ENCODE measurements at regions not wholly inside any gene's neighbourhood (a gene's known extent, or its start where the extent isn't known, plus 50 kb on each side); places are given as distances from the start of the nearest gene placed in this dataset.

DNA sequence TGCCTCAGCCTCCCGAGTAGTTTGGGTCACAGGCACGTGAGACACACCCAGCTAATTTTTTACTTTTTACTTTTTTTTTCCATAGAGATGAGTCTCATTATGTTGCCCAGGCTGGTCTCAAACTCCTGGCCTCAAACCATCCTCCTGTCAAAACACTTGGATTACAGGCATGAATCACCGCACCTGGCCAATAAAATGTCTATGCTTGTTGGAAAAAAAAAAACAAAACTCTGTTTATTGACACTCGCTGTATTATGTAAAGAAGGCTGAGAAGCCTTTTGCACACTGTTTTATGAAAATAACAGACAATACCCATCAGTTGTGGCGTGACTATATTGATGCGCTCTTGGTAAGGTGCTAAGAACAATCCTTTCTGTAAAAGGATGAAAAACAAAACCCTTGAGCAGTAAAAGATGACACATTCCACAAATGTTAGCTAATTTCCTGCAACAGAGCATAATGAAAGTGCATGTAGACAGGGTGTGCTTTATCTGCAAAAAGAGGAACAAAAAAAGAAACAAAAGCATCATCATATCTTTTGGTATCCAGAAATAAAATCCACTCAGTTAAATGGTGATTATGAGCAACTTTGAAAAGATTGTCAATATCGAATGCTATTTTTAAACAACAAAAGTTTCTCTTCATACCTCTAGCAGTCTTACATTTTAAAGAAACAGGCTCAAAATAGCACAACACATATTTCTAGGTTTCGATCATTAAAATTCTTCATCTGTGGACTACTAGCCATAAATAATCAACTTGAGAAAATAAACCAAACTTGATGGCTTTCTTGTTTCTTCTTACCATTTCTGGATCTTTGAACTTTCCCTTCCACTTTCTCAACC lies 108.3 kb upstream of the PHACTR1 start:
- Histone ChIP-seq H2AK5ac (ENCODE audit: insufficient read length, low read length) (no peak overlapping the region), H3K27me3 (ENCODE audit: insufficient read depth, low read length) (no peaks in the 10 kb centered on the region), H3K23ac (ENCODE audit: insufficient read length, low read depth, low read length) (no peak overlapping the region), H4K8ac (replicated peaks; ENCODE audit: insufficient read length, low read depth, low read length) (no peak overlapping the region), H3K79me2 (ENCODE audit: insufficient read depth, low read length) (no peaks in the 10 kb centered on the region), H2BK12ac (ENCODE audit: insufficient read length, low read depth, low read length) (no peak overlapping the region), H4K20me1 (ENCODE audit: control insufficient read depth, insufficient read depth, insufficient read length) (no peaks in the 10 kb centered on the region), H3K27ac (ENCODE audit: insufficient read length, low read depth, low read length) (no peak overlapping the region), H3K79me1 (ENCODE audit: insufficient read depth, low read depth, low read length, poor library complexity, severe bottlenecking) (no peaks in the 10 kb centered on the region), H3K4me2 (ENCODE audit: insufficient read depth, insufficient read length, low read length) (no peak overlapping the region), H3K56ac (ENCODE audit: insufficient read length, low read depth, low read length) (no peak overlapping the region), H2BK5ac (ENCODE audit: insufficient read length, low read length) (no peak overlapping the region), H3K14ac (ENCODE audit: insufficient read depth, low read length) (no peak overlapping the region), H3K23me2 (ENCODE audit: insufficient read length, low read depth, low read length, poor library complexity, severe bottlenecking) (no peaks in the 10 kb centered on the region), H4K5ac (ENCODE audit: insufficient read length, low read depth, low read length) (no peak overlapping the region), H3T11ph (ENCODE audit: low read length) (no peak overlapping the region), H2BK120ac (ENCODE audit: low read depth, low read length, poor library complexity, severe bottlenecking) (no peak overlapping the region), H3K9me3 (ENCODE audit: control insufficient read depth, low read depth, low read length) (no peaks in the 10 kb centered on the region), H3K9ac (ENCODE audit: extremely low read depth, insufficient read length, low read length) (no peak overlapping the region), H2BK15ac (ENCODE audit: low read depth, low read length) (no peak overlapping the region), H4K91ac (ENCODE audit: insufficient read length, low read depth, low read length) (no peak overlapping the region), H2BK20ac (ENCODE audit: low read depth, low read length, poor library complexity, severe bottlenecking) (no peak overlapping the region), H2AFZ (ENCODE audit: low read length) (no peak overlapping the region), H3K18ac (ENCODE audit: insufficient read length, low read depth, low read length) (no peak overlapping the region), H3K4ac (ENCODE audit: low read depth, low read length) (no peak overlapping the region), H3K4me1 (ENCODE audit: insufficient read depth, low read length) (peaks cover 2% of the 10 kb centered on the region; the same call in 1 of the 2 replicates)
- H3K4me1 Mint-ChIP-seq, result peaks cover 11 to 16% of the 10 kb centered on the region in 2 experiments
- H3K27me3 Mint-ChIP-seq (ENCODE audit: low read depth), result no peaks in the 10 kb centered on the region
- no peak for DNase-seq
- TF ChIP-seq, protein P1, sequence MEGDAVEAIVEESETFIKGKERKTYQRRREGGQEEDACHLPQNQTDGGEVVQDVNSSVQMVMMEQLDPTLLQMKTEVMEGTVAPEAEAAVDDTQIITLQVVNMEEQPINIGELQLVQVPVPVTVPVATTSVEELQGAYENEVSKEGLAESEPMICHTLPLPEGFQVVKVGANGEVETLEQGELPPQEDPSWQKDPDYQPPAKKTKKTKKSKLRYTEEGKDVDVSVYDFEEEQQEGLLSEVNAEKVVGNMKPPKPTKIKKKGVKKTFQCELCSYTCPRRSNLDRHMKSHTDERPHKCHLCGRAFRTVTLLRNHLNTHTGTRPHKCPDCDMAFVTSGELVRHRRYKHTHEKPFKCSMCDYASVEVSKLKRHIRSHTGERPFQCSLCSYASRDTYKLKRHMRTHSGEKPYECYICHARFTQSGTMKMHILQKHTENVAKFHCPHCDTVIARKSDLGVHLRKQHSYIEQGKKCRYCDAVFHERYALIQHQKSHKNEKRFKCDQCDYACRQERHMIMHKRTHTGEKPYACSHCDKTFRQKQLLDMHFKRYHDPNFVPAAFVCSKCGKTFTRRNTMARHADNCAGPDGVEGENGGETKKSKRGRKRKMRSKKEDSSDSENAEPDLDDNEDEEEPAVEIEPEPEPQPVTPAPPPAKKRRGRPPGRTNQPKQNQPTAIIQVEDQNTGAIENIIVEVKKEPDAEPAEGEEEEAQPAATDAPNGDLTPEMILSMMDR (conservative IDR thresholded peaks at IDR 0.05), result no peak
- no peak overlapping the region for H3K27ac Mint-ChIP-seq
- no CpG with 5 or more reads among the region's 8 CpGs for WGBS (ENCODE audit: extremely low coverage, insufficient read length, low lambda C conversion rate)
- no peak overlapping the region for H3K4me3 Mint-ChIP-seq
- H3K36me3 Mint-ChIP-seq (ENCODE audit: insufficient read depth in 1 of 3, low read depth in 3 of 3), result no peaks in the 10 kb centered on the region
- no peaks in the 10 kb centered on the region for H3K9me3 Mint-ChIP-seq

All from H9 (cell line).